ENCODE measurements at regions not wholly inside any gene's neighbourhood (a gene's known extent, or its start where the extent isn't known, plus 50 kb on each side); places are given as distances from the start of the nearest gene placed in this dataset.
A peak's percentile ranks its signal among the peaks of the same experiment; 100 is the strongest.

DNA sequence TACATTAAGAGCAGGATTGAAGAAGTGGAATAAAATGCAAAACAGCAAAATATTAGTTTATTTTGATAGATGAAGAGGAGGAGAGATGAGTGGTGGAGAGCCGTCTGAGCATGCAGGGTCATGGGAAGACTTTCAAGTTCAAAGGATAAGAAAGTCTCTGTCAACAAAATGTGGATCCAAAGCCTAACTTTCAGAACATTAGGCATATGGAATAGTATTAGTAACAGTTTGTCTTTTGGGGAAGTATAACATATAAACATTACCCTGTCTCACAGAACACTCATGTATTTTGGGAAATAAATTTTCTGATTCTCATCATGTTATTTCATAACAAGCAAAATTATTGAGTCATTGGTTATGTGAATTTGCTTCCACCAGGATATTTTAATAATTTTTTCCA is 104.3 kb upstream of the CEP126 start:
- peak in 1 of 4 donors; percentile 59 for DNase-seq
- H3K27me3 ChIP-seq = no peaks in the 10 kb centered on the region
- ATAC-seq = peak; percentile 40
- no peak overlapping the region for H3K27ac ChIP-seq
- H3K36me3 ChIP-seq = no peaks in the 10 kb centered on the region
- H3K4me1 ChIP-seq = no peaks in the 10 kb centered on the region
- no peak overlapping the region for H3K4me3 ChIP-seq
- TF ChIP-seq, protein P1, sequence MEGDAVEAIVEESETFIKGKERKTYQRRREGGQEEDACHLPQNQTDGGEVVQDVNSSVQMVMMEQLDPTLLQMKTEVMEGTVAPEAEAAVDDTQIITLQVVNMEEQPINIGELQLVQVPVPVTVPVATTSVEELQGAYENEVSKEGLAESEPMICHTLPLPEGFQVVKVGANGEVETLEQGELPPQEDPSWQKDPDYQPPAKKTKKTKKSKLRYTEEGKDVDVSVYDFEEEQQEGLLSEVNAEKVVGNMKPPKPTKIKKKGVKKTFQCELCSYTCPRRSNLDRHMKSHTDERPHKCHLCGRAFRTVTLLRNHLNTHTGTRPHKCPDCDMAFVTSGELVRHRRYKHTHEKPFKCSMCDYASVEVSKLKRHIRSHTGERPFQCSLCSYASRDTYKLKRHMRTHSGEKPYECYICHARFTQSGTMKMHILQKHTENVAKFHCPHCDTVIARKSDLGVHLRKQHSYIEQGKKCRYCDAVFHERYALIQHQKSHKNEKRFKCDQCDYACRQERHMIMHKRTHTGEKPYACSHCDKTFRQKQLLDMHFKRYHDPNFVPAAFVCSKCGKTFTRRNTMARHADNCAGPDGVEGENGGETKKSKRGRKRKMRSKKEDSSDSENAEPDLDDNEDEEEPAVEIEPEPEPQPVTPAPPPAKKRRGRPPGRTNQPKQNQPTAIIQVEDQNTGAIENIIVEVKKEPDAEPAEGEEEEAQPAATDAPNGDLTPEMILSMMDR (IDR thresholded peaks at IDR 0.05) = no peak
- intact Hi-C loops (cut with DNase I) = no loop called here
- no peaks in the 10 kb centered on the region for H3K9me3 ChIP-seq

DNA sequence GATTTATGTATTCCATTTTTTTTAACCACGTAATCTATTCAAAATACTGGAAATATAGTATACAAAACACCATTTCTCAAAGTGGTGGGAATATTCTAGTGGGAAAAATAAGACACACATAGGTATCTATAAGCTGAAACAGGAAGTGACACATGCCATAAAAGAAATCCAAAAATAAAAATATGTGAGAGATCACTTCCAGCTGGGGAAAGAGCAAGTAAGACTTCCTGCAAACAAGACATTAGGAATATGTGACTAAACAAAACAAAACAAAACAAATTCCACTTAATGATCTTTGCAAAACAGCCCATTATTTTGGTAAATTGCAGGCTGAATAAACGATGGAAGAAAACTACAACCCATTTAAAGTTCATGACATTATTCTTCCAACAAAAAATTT is 107.3 kb upstream of the CEP126 start:
- DNase-seq (peak in 1 of 4 donors; percentile 53), ATAC-seq (no peak)
- H3K27ac ChIP-seq = no peak overlapping the region
- no peaks in the 10 kb centered on the region for H3K9me3 ChIP-seq
- H3K27me3 ChIP-seq = no peaks in the 10 kb centered on the region
- TF ChIP-seq, protein P1 (IDR thresholded peaks at IDR 0.05) = no peak
- intact Hi-C loops (cut with DNase I) = no loop called here
- no peak overlapping the region for H3K4me3 ChIP-seq
- H3K36me3 ChIP-seq = no peaks in the 10 kb centered on the region
- no peaks in the 10 kb centered on the region for H3K4me1 ChIP-seq

DNA sequence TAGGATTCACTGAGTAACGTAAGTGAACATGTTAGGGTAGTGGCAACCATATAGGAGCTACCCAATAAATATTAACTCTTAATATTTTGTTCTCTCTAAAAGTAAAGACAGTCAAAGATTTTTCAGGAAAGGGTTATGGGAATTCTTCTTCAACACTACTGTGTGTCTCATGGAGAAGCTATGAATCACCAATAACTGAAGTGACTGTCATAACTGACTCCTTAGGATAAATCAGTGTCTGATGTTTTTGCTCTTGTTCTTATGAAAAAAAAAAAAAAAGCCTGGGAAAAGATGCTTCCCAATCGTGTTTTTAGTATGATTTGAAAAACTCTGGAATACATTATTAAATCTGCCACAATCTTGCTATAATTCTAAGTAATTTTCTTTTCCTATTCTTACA is 111.2 kb upstream of the CEP126 start:
- TF ChIP-seq, protein P1 (IDR thresholded peaks at IDR 0.05) = no peak
- Histone ChIP-seq H3K4me1 (no peaks in the 10 kb centered on the region), H3K4me3 (no peak overlapping the region), H3K36me3 (no peaks in the 10 kb centered on the region), H3K9me3 (peaks cover 0 to 5% of the 10 kb centered on the region in 2 donors), H3K27ac (no peak overlapping the region), H3K27me3 (no peaks in the 10 kb centered on the region)
- intact Hi-C loops (cut with DNase I) = no loop called here
- ATAC-seq (no peak), DNase-seq (no peak)

DNA sequence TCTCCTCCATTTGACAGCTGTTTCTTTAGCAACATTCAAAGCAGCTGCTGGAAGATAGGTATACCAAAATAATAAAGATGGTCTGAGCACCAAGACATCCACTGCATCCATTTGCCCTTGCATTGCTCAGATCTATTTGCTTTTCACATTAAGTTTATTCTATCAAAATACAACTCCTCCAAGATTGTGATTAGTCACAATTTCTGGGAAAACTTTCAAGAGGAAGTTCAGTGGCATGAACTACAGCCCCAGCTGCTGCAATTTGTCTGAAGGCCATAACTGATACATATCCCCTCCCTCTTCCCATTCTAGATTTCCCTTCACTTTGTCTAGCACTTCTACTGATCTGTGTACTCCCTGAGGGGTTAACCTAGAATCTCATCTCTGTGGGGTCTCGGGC is 117.5 kb upstream of the CEP126 start:
- ATAC-seq (no peak), DNase-seq (peak in 1 of 4 donors; percentile 28)
- Histone ChIP-seq H3K27me3 (no peaks in the 10 kb centered on the region), H3K36me3 (no peaks in the 10 kb centered on the region), H3K9me3 (peaks cover 0 to 5% of the 10 kb centered on the region in 2 donors), H3K27ac (no peak overlapping the region), H3K4me3 (no peak overlapping the region), H3K4me1 (no peaks in the 10 kb centered on the region)
- TF ChIP-seq, protein P1 (IDR thresholded peaks at IDR 0.05) = no peak
- intact Hi-C loops (cut with DNase I) = no loop called here

DNA sequence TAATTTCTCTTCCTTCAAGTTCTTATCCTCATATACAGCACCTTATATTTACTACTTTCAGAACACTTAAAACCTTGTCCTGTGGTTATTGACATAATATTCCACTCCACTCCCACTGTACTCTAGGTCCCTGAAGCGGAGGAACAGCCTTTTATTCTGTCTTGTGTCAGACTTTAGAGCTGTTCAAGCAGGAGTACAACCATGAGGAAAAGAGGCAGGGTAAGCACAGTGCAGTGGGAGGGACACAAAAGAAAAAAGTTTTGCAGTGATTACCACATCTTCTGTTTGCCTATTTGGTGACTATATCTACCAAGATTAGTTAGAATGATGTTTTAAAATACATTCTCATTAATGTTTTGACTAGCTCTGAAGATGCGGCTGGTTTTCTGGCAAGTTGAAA is 122.0 kb upstream of the CEP126 start:
- ATAC-seq = peak; percentile 86

More for the DNA sequence above, 122.0 kb upstream of the CEP126 start:
- intact Hi-C loops (cut with DNase I) = no loop called here
- DNase-seq = no peak
- Histone ChIP-seq H3K4me3 (no peak overlapping the region), H3K27ac (no peak overlapping the region), H3K9me3 (no peaks in the 10 kb centered on the region), H3K36me3 (no peaks in the 10 kb centered on the region), H3K4me1 (no peaks in the 10 kb centered on the region), H3K27me3 (no peaks in the 10 kb centered on the region)
- TF ChIP-seq, protein P1 (IDR thresholded peaks at IDR 0.05) = no peak

All from left lung (tissue), 4 donors.